IMR-90 (cell line): ENCODE measurements at regions not wholly inside any gene's neighbourhood (a gene's known extent, or its start where the extent isn't known, plus 50 kb on each side); places are given as distances from the start of the nearest gene placed in this dataset.

ENCODE experiments used
- ATAC-seq: fragments of 200-7000 bp; cut with Tn5 transposase; 2 replicates; pipeline ENCODE4 v1.9.1; 2020; ENCODE audit warnings: low read depth, mild to moderate bottlenecking, moderate library complexity
- BruUV-seq: library from RNA; stranded (reverse); fragments of 400-500 nt; replicated peaks from 2 replicates; lab custom pipeline; 2021; lab: Mats Ljungman, UMichigan
- CTCF ChIA-PET: fragments of 300-600 bp; formaldehyde crosslinking; extraction: SDS; loops from one replicate; lab custom pipeline; 2021; ENCODE audit warnings: antibody characterized with exemption; lab: Yijun Ruan, JAX
- POLR2A ChIA-PET: fragments of 300-600 bp; sonication (Branson Sonifier 250); formaldehyde crosslinking; loops from one replicate; lab custom pipeline; 2022; ENCODE audit warnings: antibody characterized with exemption; ENCODE audit not compliant: unreplicated experiment; lab: Charles Lee
- DNase-seq: peaks from one replicate; pipeline ENCODE4 v3.0.0; 2013
- H2AFZ ChIP-seq: replicated peaks from 2 replicates; pipeline ENCODE3; 2013; ENCODE audit warnings: low read length, mild to moderate bottlenecking; ENCODE audit not compliant: poor library complexity
- H2AK5ac ChIP-seq: 2 replicates; pipeline ENCODE4 v1.6.1; 2013; ENCODE audit warnings: low read depth, low read length, inconsistent platforms
- H2AK9ac ChIP-seq: replicated peaks from 2 replicates; pipeline ENCODE3; 2013; ENCODE audit warnings: mild to moderate bottlenecking, low read depth, low read length, moderate library complexity; ENCODE audit not compliant: poor library complexity
- H2BK120ac ChIP-seq: 2 replicates; pipeline ENCODE4 v1.6.1; 2013; ENCODE audit warnings: low read depth, low read length, inconsistent platforms
- H2BK15ac ChIP-seq: 3 replicates; pipeline ENCODE4 v1.6.1; 2013; ENCODE audit warnings: low read depth, low read length, inconsistent platforms
- H2BK20ac ChIP-seq: 2 replicates; pipeline ENCODE4 v1.6.1; 2013; ENCODE audit warnings: low read depth, mild to moderate bottlenecking, inconsistent platforms, low read length, moderate library complexity
- H2BK5ac ChIP-seq: 2 replicates; pipeline ENCODE4 v1.6.1; 2013; ENCODE audit warnings: mild to moderate bottlenecking, low read depth, low read length, inconsistent platforms; ENCODE audit not compliant: poor library complexity, severe bottlenecking
- H3K14ac ChIP-seq: replicated peaks from 2 replicates; pipeline ENCODE4 v1.6.1; 2013; ENCODE audit warnings: low read depth, low read length, inconsistent platforms
- H3K18ac ChIP-seq: 2 replicates; pipeline ENCODE4 v1.6.1; 2013; ENCODE audit warnings: low read depth, low read length, control low read depth
- H3K23ac ChIP-seq: 2 replicates; pipeline ENCODE4 v1.6.1; 2013; ENCODE audit warnings: low read depth, low read length, inconsistent platforms
- H3K27ac ChIP-seq: 2 replicates; pipeline ENCODE4 v1.5.1; 2013; ENCODE audit warnings: mild to moderate bottlenecking, control low read depth, low read length; ENCODE audit not compliant: insufficient read depth
- H3K27me3 ChIP-seq: 2 replicates; pipeline ENCODE4 v1.6.1; 2013; ENCODE audit warnings: low read length; ENCODE audit not compliant: control insufficient read depth, insufficient read depth
- H3K36me3 ChIP-seq: 2 replicates; pipeline ENCODE4 v1.6.1; 2013; ENCODE audit warnings: low read length, mixed read lengths; ENCODE audit not compliant: control insufficient read depth, insufficient read depth
- H3K4ac ChIP-seq: 2 replicates; pipeline ENCODE4 v1.6.1; 2013; ENCODE audit warnings: low read depth, low read length, inconsistent platforms
- H3K4me1 ChIP-seq: 2 replicates; pipeline ENCODE4 v1.6.1; 2013; ENCODE audit warnings: low read length, mixed read lengths; ENCODE audit not compliant: control insufficient read depth, insufficient read depth
- H3K4me2 ChIP-seq: 2 replicates; pipeline ENCODE4 v1.6.1; 2013; ENCODE audit warnings: low read depth, mild to moderate bottlenecking, control low read depth, low read length, moderate library complexity
- H3K4me3 ChIP-seq: 2 replicates; pipeline ENCODE4 v1.5.1; 2013; ENCODE audit warnings: low read depth, mild to moderate bottlenecking, control low read depth, low read length, moderate library complexity; ENCODE audit not compliant: insufficient read depth
- H3K56ac ChIP-seq: 2 replicates; pipeline ENCODE4 v1.6.1; 2013; ENCODE audit warnings: low read length, inconsistent platforms; ENCODE audit not compliant: insufficient read depth; ENCODE audit errors: extremely low read depth
- H3K79me1 ChIP-seq, 2 experiments: 2 replicates each; pipeline ENCODE4 v1.6.1; 2013; ENCODE audit warnings: low read length in 2 of 2, inconsistent platforms in 1 of 2, low read depth in 1 of 2
- H3K9ac ChIP-seq: 2 replicates; pipeline ENCODE4 v1.6.1; 2013; ENCODE audit warnings: low read depth, low read length, control low read depth
- H3K9me1 ChIP-seq: 2 replicates; pipeline ENCODE4 v1.6.1; 2013; ENCODE audit warnings: low read length, inconsistent platforms; ENCODE audit not compliant: insufficient read depth
- H3K9me3 ChIP-seq: 2 replicates; pipeline ENCODE4 v1.6.1; 2013; ENCODE audit warnings: low read length; ENCODE audit not compliant: control insufficient read depth, insufficient read depth
- H4K20me1 ChIP-seq: 2 replicates; pipeline ENCODE4 v1.6.1; 2013; ENCODE audit warnings: low read length, inconsistent platforms; ENCODE audit not compliant: insufficient read depth
- H4K5ac ChIP-seq: 2 replicates; pipeline ENCODE4 v1.6.1; 2013; ENCODE audit warnings: mild to moderate bottlenecking, low read depth, low read length, control low read depth
- H4K8ac ChIP-seq, 2 experiments: 2 replicates each; pipeline ENCODE4 v1.6.1; 2013; ENCODE audit warnings: low read depth in 2 of 2, low read length in 2 of 2, control low read depth in 1 of 2, inconsistent platforms in 1 of 2
- H4K91ac ChIP-seq: 2 replicates; pipeline ENCODE4 v1.6.1; 2013; ENCODE audit warnings: low read depth, low read length, inconsistent platforms; ENCODE audit not compliant: insufficient read depth
- CEBPB ChIP-seq: IDR thresholded peaks from 2 replicates; pipeline ENCODE4 v1.6.1; 2012; ENCODE audit warnings: low read depth, low read length, improper control_type of control experiment
- CTCF ChIP-seq: conservative IDR thresholded peaks from 2 replicates; pipeline ENCODE4 v1.5.1; 2012; ENCODE audit warnings: mild to moderate bottlenecking, low read depth, low read length, improper control_type of control experiment
- ELK1 ChIP-seq: fragments of 150-350 bp; IDR thresholded peaks from 2 replicates; pipeline ENCODE4 v1.6.1; 2016; ENCODE audit warnings: low read depth, mild to moderate bottlenecking, low read length, moderate library complexity, borderline replicate concordance
- FOS ChIP-seq: fragments of 150-350 bp; IDR thresholded peaks from 2 replicates; pipeline ENCODE4 v1.6.1; 2016; ENCODE audit warnings: low read depth, low read length
- MAFK ChIP-seq: IDR thresholded peaks from 2 replicates; pipeline ENCODE4 v1.6.1; 2012; ENCODE audit warnings: low read depth, low read length, improper control_type of control experiment
- MAZ ChIP-seq: IDR thresholded peaks from 2 replicates; pipeline ENCODE4 v1.6.1; 2012; ENCODE audit warnings: low read depth, mild to moderate bottlenecking, low read length, improper control_type of control experiment, moderate library complexity, borderline replicate concordance
- POLR2A ChIP-seq: IDR thresholded peaks from 2 replicates; pipeline ENCODE4 v1.6.1; 2012; ENCODE audit warnings: mild to moderate bottlenecking, low read depth, low read length
- SMC3 ChIP-seq: fragments of 150-350 bp; IDR thresholded peaks from 2 replicates; pipeline ENCODE4 v1.6.1; 2016; ENCODE audit warnings: low read depth, mild to moderate bottlenecking, antibody characterized with exemption, low read length, moderate library complexity
- WGBS, 2 experiments: methylation state at CpG; one replicate each; pipeline versions ENCODE4 v1.1.5 to v1.1.7; 2013; ENCODE audit warnings: missing lambda C conversion rate in 2 of 2; ENCODE audit not compliant: insufficient read length in 1 of 2; ENCODE audit errors: extremely low coverage in 2 of 2; 5-methylcytosine and 5-hydroxymethylcytosine counted together
- dilution Hi-C: fragments of 300-500 bp; cut with HindIII; formaldehyde crosslinking; loops from one replicate; pipeline ENCODE4 v1.14.3; 2018; ENCODE audit warnings: low sequenced_read_pairs; ENCODE audit not compliant: unreplicated experiment
- in situ Hi-C: fragments of 300-500 bp; cut with MboI; formaldehyde crosslinking; loops from 3 replicates; pipeline ENCODE4 v1.14.3; 2019; ENCODE audit warnings: low sequenced_read_pairs, inconsistent platforms, mixed read lengths
- intact Hi-C: fragments of 100-400 bp; cut with micrococcal nuclease; formaldehyde crosslinking; loops from 2 replicates; pipeline ENCODE4 v1.10.0; 2022

GRCh38 chr1:37174341-37174740 lies 140.0 kb upstream of the GRIK3 start:
- no peak overlapping the region for H3K4me3 ChIP-seq
- H3K18ac ChIP-seq: no peak overlapping the region
- H3K27me3 ChIP-seq: no peaks in the 10 kb centered on the region
- in situ Hi-C loops: no loop called here
- no peak overlapping the region for H2AK9ac ChIP-seq
- H4K20me1 ChIP-seq: no peaks in the 10 kb centered on the region
- H2AK5ac ChIP-seq: no peak overlapping the region
- TF ChIP-seq ELK1: no peak
- no peak for TF ChIP-seq FOS
- no peak for TF ChIP-seq MAZ
- no peak for TF ChIP-seq SMC3
- no peak for TF ChIP-seq POLR2A
- no peak for TF ChIP-seq CEBPB
- TF ChIP-seq MAFK: no peak
- no peak for TF ChIP-seq CTCF
- H3K27ac ChIP-seq: no peak overlapping the region
- ChIA-PET POLR2A (no interaction called here), CTCF (no interaction called here)
- H3K14ac ChIP-seq: no peak overlapping the region
- no peaks in the 10 kb centered on the region for H3K4me1 ChIP-seq
- H4K8ac ChIP-seq: no peak overlapping the region
- H3K9me3 ChIP-seq: no peaks in the 10 kb centered on the region; the same call in 1 of the 2 replicates
- no peak overlapping the region for H4K91ac ChIP-seq
- H3K4me2 ChIP-seq: no peak overlapping the region
- H3K4ac ChIP-seq: no peak overlapping the region
- H2BK120ac ChIP-seq: no peak overlapping the region
- H2BK20ac ChIP-seq: no peak overlapping the region
- dilution Hi-C loops: no loop called here
- 0% methylated on average over 1 of the region's 3 CpGs; no CpG with 5 or more reads in 1 of the 2 experiments for WGBS, 2 experiments
- no peaks in the 10 kb centered on the region for H3K36me3 ChIP-seq
- H3K56ac ChIP-seq: no peak overlapping the region
- H3K23ac ChIP-seq: no peak overlapping the region
- DNase-seq (no peak), ATAC-seq (no peak)
- intact Hi-C loops: no loop called here
- H2BK5ac ChIP-seq: no peak overlapping the region
- no peak overlapping the region for H3K9ac ChIP-seq
- no peak overlapping the region for H2AFZ ChIP-seq
- no peak overlapping the region for H4K5ac ChIP-seq
- H2BK15ac ChIP-seq: no peak overlapping the region
- no TSS peak for BruUV-seq
- no peaks in the 10 kb centered on the region for H3K79me1 ChIP-seq
- H3K9me1 ChIP-seq: no peaks in the 10 kb centered on the region
